KOPT-K1 (cell line): ENCODE measurements at regions not wholly inside any gene's neighbourhood (a gene's known extent, or its start where the extent isn't known, plus 50 kb on each side); places are given as distances from the start of the nearest gene placed in this dataset.

Experiments
- H3K27ac ChIP-seq: fragments of 200-600 bp; sonication (generic); 2 replicates; pipeline ENCODE4 v1.5.1; 2016; ENCODE audit warnings: antibody characterized with exemption, mild to moderate bottlenecking, low read depth, low read length; ENCODE audit not compliant: poor library complexity, severe bottlenecking
- H3K36me3 ChIP-seq: fragments of 200-600 bp; sonication (generic); 2 replicates; pipeline ENCODE4 v1.5.1; 2017; ENCODE audit warnings: antibody characterized with exemption, mild to moderate bottlenecking, low read length, moderate library complexity; ENCODE audit not compliant: insufficient read depth
- H3K9me3 ChIP-seq: fragments of 200-600 bp; sonication (generic); 2 replicates; pipeline ENCODE4 v1.5.1; 2017; ENCODE audit warnings: antibody characterized with exemption, low read length, mild to moderate bottlenecking; ENCODE audit not compliant: insufficient read depth, poor library complexity, severe bottlenecking

DNA sequence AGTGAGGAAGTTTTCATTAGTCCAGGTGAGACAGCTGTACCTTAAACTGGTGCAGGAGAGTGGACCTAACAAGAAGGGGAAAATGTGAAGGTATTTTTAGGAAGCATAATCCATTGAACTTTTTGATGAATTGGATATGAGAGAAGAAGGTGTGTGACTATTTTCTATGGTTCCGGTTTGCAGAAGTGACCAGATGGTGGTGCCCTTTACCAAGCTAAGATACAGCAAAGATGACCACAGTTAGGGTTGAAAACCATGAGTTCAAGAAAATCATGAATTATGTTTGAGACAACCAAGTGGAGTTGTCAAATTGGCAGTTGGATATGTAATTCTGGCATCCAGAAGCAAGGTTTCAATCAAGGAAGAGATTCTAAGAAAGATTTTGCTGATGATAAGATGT is 61.9 kb upstream of the NRSN1 start:
- Histone ChIP-seq H3K9me3 (no peaks in the 10 kb centered on the region), H3K36me3 (no peaks in the 10 kb centered on the region), H3K27ac (no peak overlapping the region)

DNA sequence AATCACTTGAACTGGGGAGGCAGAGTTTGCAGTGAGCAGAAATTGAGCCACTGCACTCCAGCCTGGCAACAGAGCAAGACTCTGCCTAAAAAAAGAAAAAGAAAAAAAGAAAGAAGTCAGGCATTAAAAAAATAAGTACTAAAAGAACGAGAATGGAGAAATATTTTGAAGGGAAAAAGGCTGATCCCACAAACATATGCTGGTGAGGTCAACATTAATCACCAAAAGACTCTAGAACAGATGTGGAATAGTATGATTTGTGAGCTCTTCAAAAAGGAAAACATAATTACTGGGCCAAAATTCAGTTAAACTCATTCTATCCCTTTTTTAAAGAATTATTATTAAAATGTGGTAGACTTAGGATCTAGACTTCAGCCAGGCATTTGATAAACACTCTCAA is 61.2 kb upstream of the NRSN1 start:
- Histone ChIP-seq H3K9me3 (no peaks in the 10 kb centered on the region), H3K27ac (no peak overlapping the region)

DNA sequence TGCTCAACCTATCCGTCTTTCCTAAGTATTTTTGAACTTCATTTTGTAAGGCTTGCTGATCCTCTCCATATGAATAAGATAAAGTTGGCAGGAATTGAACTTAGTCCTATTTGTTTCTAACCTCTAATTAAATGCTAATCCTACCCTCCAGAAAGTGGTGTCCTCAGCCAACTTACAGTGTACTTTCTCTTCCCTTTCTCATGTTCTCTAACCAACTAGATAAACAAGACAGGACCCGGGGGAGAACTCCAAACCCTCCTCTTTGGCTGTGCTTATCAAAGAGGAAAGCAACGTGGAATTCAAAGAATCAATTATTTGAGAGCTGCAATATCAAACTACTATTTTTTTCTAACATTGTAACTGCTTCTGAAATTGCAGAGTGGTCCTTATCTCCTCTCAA is 56.5 kb upstream of the NRSN1 start:
- Histone ChIP-seq H3K9me3 (no peaks in the 10 kb centered on the region), H3K36me3 (no peaks in the 10 kb centered on the region), H3K27ac (no peak overlapping the region)

More for the DNA sequence above, 61.2 kb upstream of the NRSN1 start:
- H3K36me3 ChIP-seq, result no peaks in the 10 kb centered on the region

DNA sequence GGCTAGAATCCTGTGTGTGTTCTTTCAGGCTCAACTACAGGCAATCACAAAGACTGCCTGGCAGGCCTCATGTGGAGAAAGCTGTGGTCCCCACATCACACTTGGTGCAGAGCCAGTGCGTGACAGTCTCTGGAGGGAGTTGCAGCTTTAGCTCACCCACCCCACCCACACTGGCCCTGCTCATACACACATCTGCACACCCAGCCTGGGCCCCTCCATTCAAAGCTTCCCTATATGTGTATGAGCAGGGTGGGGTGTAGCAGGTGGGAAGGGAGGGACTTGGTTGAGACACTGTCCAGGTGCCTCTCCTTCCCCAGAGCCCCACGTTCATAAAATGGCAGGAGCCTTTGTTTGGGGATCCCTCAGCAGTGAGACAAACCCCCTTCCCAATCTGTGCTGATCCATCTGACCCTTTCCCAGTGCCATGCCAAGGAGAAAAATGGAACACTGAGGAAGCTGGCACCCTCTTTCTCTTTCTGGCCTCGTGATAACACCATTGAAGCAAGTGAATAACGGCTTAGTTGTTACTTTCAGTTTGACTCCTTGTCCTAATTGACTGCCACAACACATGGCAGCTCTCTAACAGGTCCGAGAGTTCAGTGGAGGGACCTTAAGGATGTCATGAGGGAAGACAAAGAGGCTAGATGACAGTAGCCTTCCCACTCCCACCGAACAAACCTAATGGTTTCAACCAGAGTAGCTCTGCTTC is 53.8 kb upstream of the NRSN1 start:
- H3K9me3 ChIP-seq, result no peaks in the 10 kb centered on the region
- no peaks in the 10 kb centered on the region for H3K36me3 ChIP-seq
- H3K27ac ChIP-seq, result no peak overlapping the region

DNA sequence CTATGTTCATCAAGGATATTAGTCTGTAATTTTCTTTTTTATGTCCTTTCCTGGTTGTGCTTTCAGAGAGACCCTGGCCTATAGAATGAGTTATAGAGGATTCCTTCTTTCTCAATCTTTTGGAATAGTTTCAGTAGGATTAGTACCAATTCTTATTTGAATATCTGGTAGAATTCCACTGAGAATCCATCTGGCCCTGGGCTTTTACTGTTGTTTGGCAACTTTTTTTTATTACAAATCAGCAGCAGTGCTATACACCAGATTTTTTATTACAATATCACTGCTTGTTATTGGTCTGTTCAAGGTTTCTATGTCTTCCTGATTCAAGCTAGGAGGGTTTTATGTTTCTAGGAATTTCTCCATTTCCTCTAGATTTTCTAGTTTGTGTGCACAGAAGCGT is 50.0 kb upstream of the NRSN1 start:
- Histone ChIP-seq H3K27ac (no peak overlapping the region), H3K9me3 (no peaks in the 10 kb centered on the region), H3K36me3 (no peaks in the 10 kb centered on the region)
